Neural progenitor cell (in vitro differentiated cells): ENCODE measurements at regions not wholly inside any gene's neighbourhood (a gene's known extent, or its start where the extent isn't known, plus 50 kb on each side); places are given as distances from the start of the nearest gene placed in this dataset.
A peak's percentile ranks its signal among the peaks of the same experiment; 100 is the strongest.

Source experiments
- DNase-seq: peaks from one replicate; pipeline ENCODE4 v3.0.0-alpha.2; 2016; ENCODE audit warnings: low spot score
- H2AFZ ChIP-seq: fragments of 200-600 bp; sonication (generic); replicated peaks from 2 replicates; pipeline ENCODE4 v1.6.1; 2016; ENCODE audit warnings: antibody characterized with exemption
- H3F3A ChIP-seq: fragments of 200-600 bp; sonication (generic); 2 replicates; pipeline ENCODE4 v1.6.1; 2016; ENCODE audit warnings: antibody characterized with exemption, low read depth
- H3K27ac ChIP-seq: fragments of 200-600 bp; sonication (generic); 2 replicates; pipeline ENCODE4 v1.5.1; 2016; ENCODE audit warnings: mild to moderate bottlenecking
- H3K27me3 ChIP-seq: fragments of 200-600 bp; sonication (generic); 2 replicates; pipeline ENCODE4 v1.6.1; 2016; ENCODE audit warnings: mild to moderate bottlenecking, moderate library complexity
- H3K36me3 ChIP-seq: fragments of 200-600 bp; sonication (generic); 2 replicates; pipeline ENCODE4 v1.5.1; 2016
- H3K4me1 ChIP-seq: fragments of 200-600 bp; sonication (generic); 2 replicates; pipeline ENCODE4 v1.6.1; 2016; ENCODE audit warnings: mixed run types
- H3K4me2 ChIP-seq: fragments of 200-600 bp; sonication (generic); 2 replicates; pipeline ENCODE4 v1.6.1; 2016
- H3K4me3 ChIP-seq: fragments of 200-600 bp; sonication (generic); 2 replicates; pipeline ENCODE4 v1.5.1; 2016
- H3K79me2 ChIP-seq: fragments of 200-600 bp; sonication (generic); 2 replicates; pipeline ENCODE4 v1.6.1; 2016; ENCODE audit warnings: low read depth
- H3K9ac ChIP-seq: fragments of 200-600 bp; sonication (generic); 2 replicates; pipeline ENCODE4 v1.6.1; 2016
- H3K9me3 ChIP-seq: fragments of 200-600 bp; sonication (generic); 2 replicates; pipeline ENCODE4 v1.5.1; 2016; ENCODE audit warnings: low read depth
- H4K20me1 ChIP-seq: fragments of 200-600 bp; sonication (generic); 2 replicates; pipeline ENCODE4 v1.6.1; 2016; ENCODE audit warnings: low read depth
- H3K27ac Mint-ChIP-seq: 3 replicates; pipeline ENCODE4 v1.8.0; 2021; ENCODE audit warnings: mixed read lengths
- H3K27me3 Mint-ChIP-seq: 2 replicates; pipeline ENCODE4 v1.8.0; 2022; ENCODE audit warnings: low read depth, mild to moderate bottlenecking, inconsistent platforms, moderate library complexity, mixed read lengths; ENCODE audit not compliant: insufficient read depth
- H3K36me3 Mint-ChIP-seq: 3 replicates; pipeline ENCODE4 v1.8.0; 2021; ENCODE audit warnings: mixed read lengths
- H3K4me1 Mint-ChIP-seq: 3 replicates; pipeline ENCODE4 v1.8.0; 2021; ENCODE audit warnings: mixed read lengths
- H3K4me3 Mint-ChIP-seq: 3 replicates; pipeline ENCODE4 v1.8.0; 2021; ENCODE audit warnings: mild to moderate bottlenecking, moderate library complexity, mixed read lengths
- H3K9me3 Mint-ChIP-seq: 3 replicates; pipeline ENCODE4 v1.8.0; 2020; ENCODE audit warnings: mixed read lengths
- CTCF ChIP-seq: fragments of 200-600 bp; sonication (generic); IDR thresholded peaks from 2 replicates; pipeline ENCODE4 v1.5.1; 2017; ENCODE audit warnings: antibody characterized with exemption, mild to moderate bottlenecking
- EZH2 ChIP-seq: fragments of 200-600 bp; sonication (generic); IDR thresholded peaks from 2 replicates; pipeline ENCODE4 v1.6.1; 2017; ENCODE audit warnings: antibody characterized with exemption, mild to moderate bottlenecking, moderate library complexity
- EZH2phosphoT487 ChIP-seq: fragments of 200-600 bp; sonication (generic); IDR thresholded peaks from 2 replicates; pipeline ENCODE4 v1.6.1; 2017; ENCODE audit warnings: antibody characterized with exemption

GRCh38 chr9:119537138-119537537 lies 167.9 kb upstream of the BRINP1 start:
- no peaks in the 10 kb centered on the region for H3K27me3 Mint-ChIP-seq
- TF ChIP-seq EZH2phosphoT487 (no peak), EZH2 (no peak), CTCF (no peak)
- H3K27ac Mint-ChIP-seq = no peak overlapping the region
- H3K4me1 ChIP-seq = peaks cover 31% of the 10 kb centered on the region
- H4K20me1 ChIP-seq = no peaks in the 10 kb centered on the region
- peaks cover 13% of the 10 kb centered on the region for H3K4me1 Mint-ChIP-seq
- DNase-seq = peak; percentile 41
- H3K9me3 Mint-ChIP-seq = no peaks in the 10 kb centered on the region
- no peaks in the 10 kb centered on the region for H3K9me3 ChIP-seq
- H3K4me3 ChIP-seq = no peak overlapping the region
- no peaks in the 10 kb centered on the region for H3K36me3 ChIP-seq
- no peaks in the 10 kb centered on the region for H3K79me2 ChIP-seq
- H3F3A ChIP-seq = peaks cover 8% of the 10 kb centered on the region
- H3K4me3 Mint-ChIP-seq = no peak overlapping the region
- H3K36me3 Mint-ChIP-seq = no peaks in the 10 kb centered on the region
- H2AFZ ChIP-seq = no peak overlapping the region
- H3K4me2 ChIP-seq = peak overlapping the region; percentile 40
- no peaks in the 10 kb centered on the region for H3K27me3 ChIP-seq
- H3K27ac ChIP-seq = peak overlapping the region; percentile 14
- H3K9ac ChIP-seq = no peak overlapping the region

GRCh38 chr9:119533504-119533903 lies 164.3 kb upstream of the BRINP1 start:
- Histone ChIP-seq H2AFZ (peak overlapping the region; percentile 80), H3K27ac (no peak overlapping the region), H3K79me2 (no peaks in the 10 kb centered on the region), H3K9me3 (no peaks in the 10 kb centered on the region), H4K20me1 (no peaks in the 10 kb centered on the region), H3F3A (peaks cover 8% of the 10 kb centered on the region), H3K4me1 (peaks cover 31% of the 10 kb centered on the region), H3K4me2 (peak overlapping the region; percentile 51), H3K9ac (no peak overlapping the region), H3K4me3 (no peak overlapping the region), H3K27me3 (no peaks in the 10 kb centered on the region), H3K36me3 (no peaks in the 10 kb centered on the region)
- no peak overlapping the region for H3K4me3 Mint-ChIP-seq
- H3K4me1 Mint-ChIP-seq = peaks cover 13% of the 10 kb centered on the region
- DNase-seq = peak; percentile 58
- TF ChIP-seq CTCF (no peak), EZH2 (no peak), EZH2phosphoT487 (no peak)
- H3K27me3 Mint-ChIP-seq = no peaks in the 10 kb centered on the region
- no peaks in the 10 kb centered on the region for H3K9me3 Mint-ChIP-seq
- no peak overlapping the region for H3K27ac Mint-ChIP-seq
- no peaks in the 10 kb centered on the region for H3K36me3 Mint-ChIP-seq

- H3K27ac ChIP-seq = no peak overlapping the region
- no peak overlapping the region for H3K4me3 ChIP-seq
- no peak overlapping the region for H3K9ac ChIP-seq
- no peaks in the 10 kb centered on the region for H3K79me2 ChIP-seq
- H3K36me3 Mint-ChIP-seq = no peaks in the 10 kb centered on the region
- H3K27me3 ChIP-seq = no peaks in the 10 kb centered on the region
- no peaks in the 10 kb centered on the region for H3K4me1 ChIP-seq
- H3K27ac Mint-ChIP-seq = no peak overlapping the region
- no peaks in the 10 kb centered on the region for H3F3A ChIP-seq
- TF ChIP-seq EZH2 (no peak), CTCF (no peak), EZH2phosphoT487 (no peak)
- no peaks in the 10 kb centered on the region for H3K27me3 Mint-ChIP-seq
- peaks cover 2% of the 10 kb centered on the region for H3K9me3 Mint-ChIP-seq
- H3K4me3 Mint-ChIP-seq = no peak overlapping the region
- no peak overlapping the region for H3K4me2 ChIP-seq
- H3K36me3 ChIP-seq = no peaks in the 10 kb centered on the region
- DNase-seq = no peak
- H2AFZ ChIP-seq = no peak overlapping the region
- no peaks in the 10 kb centered on the region for H3K4me1 Mint-ChIP-seq
- H4K20me1 ChIP-seq = no peaks in the 10 kb centered on the region
- no peaks in the 10 kb centered on the region for H3K9me3 ChIP-seq
Measured at GRCh38 chr9:119526698-119527097, 157.5 kb upstream of the BRINP1 start.
